ENCODE measurements at regions not wholly inside any gene's neighbourhood (a gene's known extent, or its start where the extent isn't known, plus 50 kb on each side); places are given as distances from the start of the nearest gene placed in this dataset.

GRCh38 chr5:26579712-26580111, 458.7 kb downstream of the CDH9 start:
- no peak for TF ChIP-seq CTCF (IDR thresholded peaks at IDR 0.05; ENCODE audit: insufficient read depth, low read depth, low read length)
- TF ChIP-seq EZH2 (IDR thresholded peaks at IDR 0.05; ENCODE audit: insufficient read depth, low read length), result no peak

All from astrocyte (in vitro differentiated cells and primary cell).